ENCODE measurements at regions not wholly inside any gene's neighbourhood (a gene's known extent, or its start where the extent isn't known, plus 50 kb on each side); places are given as distances from the start of the nearest gene placed in this dataset.

GRCh38 chr7:121574109-121574508, 178.0 kb upstream of the FAM3C start:
- TF ChIP-seq CTCF (IDR thresholded peaks at IDR 0.05; ENCODE audit: insufficient read depth, low read length) (no peak), REST (IDR thresholded peaks at IDR 0.05; ENCODE audit: insufficient replicate concordance, low read depth) (no peak), POLR2AphosphoS5 (IDR thresholded peaks at IDR 0.05; ENCODE audit: low read depth) (no peak), SPI1 (IDR thresholded peaks at IDR 0.05; ENCODE audit: borderline replicate concordance, low read depth) (no peak), GABPA (IDR thresholded peaks at IDR 0.05; ENCODE audit: low read depth) (no peak)
